ENCODE measurements at regions not wholly inside any gene's neighbourhood (a gene's known extent, or its start where the extent isn't known, plus 50 kb on each side); places are given as distances from the start of the nearest gene placed in this dataset.

GRCh38 chr2:4381049-4381448 is 677.7 kb downstream of the DCDC2C start:
- no peak for TF ChIP-seq EZH2 (IDR thresholded peaks at IDR 0.05; ENCODE audit: insufficient read depth, poor library complexity, severe bottlenecking)
- TF ChIP-seq EZH2phosphoT487 (IDR thresholded peaks at IDR 0.05; ENCODE audit: insufficient read depth, low read depth) = no peak

Data from GM23248 (cell line).